ENCODE measurements at regions not wholly inside any gene's neighbourhood (a gene's known extent, or its start where the extent isn't known, plus 50 kb on each side); places are given as distances from the start of the nearest gene placed in this dataset.
"Not testable (repeated sequence)": the region's sequence is repeated elsewhere in the genome, so short reads cannot be mapped to it uniquely, and the experiment has no call there.

DNA sequence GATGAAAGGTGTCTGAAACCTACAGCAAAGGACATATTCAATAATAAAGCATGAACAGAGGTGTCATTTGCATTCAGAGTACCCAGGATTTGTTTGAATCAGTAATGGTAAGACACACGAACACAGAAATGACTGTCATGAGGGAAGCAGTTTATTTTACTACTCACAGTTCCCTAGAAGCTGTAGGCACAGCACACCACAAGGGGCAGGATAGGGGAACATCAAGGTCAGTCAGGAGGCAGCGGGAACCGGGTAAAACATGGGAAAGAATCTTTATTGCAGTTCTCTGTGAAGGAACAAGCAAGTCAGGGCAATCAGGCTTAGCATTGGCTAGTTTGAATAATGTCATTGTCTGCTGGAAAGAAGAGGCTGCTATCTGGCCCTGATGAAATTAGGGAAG lies 70.2 kb upstream of the PDSS1 start:
- Histone ChIP-seq H3K9me3 (no peaks in the 10 kb centered on the region), H2AFZ (ENCODE audit: low read depth) (no peak overlapping the region), H3F3A (replicated peaks; ENCODE audit: insufficient read depth) (no peaks in the 10 kb centered on the region), H3K27me3 (ENCODE audit: insufficient read depth) (peaks cover 21% of the 10 kb centered on the region), H3K27ac (ENCODE audit: low read depth in 2 of 2, low read length in 1 of 2) (no peak overlapping the region), H3K79me2 (ENCODE audit: insufficient read depth) (no peaks in the 10 kb centered on the region), H4K20me1 (ENCODE audit: insufficient read depth) (no peaks in the 10 kb centered on the region), H3K4me1 (ENCODE audit: control insufficient read depth in 1 of 2, insufficient read depth in 2 of 2, low read depth in 1 of 2, low read length in 1 of 2) (no peaks in the 10 kb centered on the region; a peak in 1 of 4 replicates), H3K9me2 (no peaks in the 10 kb centered on the region), H3K4me2 (no peak overlapping the region), H3K36me3 (replicated peaks in 1 of 2; ENCODE audit: control insufficient read depth in 1 of 2, insufficient read depth in 2 of 2, low read length in 1 of 2) (no peaks in the 10 kb centered on the region), H3K4me3 (ENCODE audit: low read depth in 2 of 2, low read length in 1 of 2) (no peak overlapping the region), H3K9ac (no peak overlapping the region)
- no peak for DNase-seq
- TF ChIP-seq RAD21 (IDR thresholded peaks at IDR 0.05; ENCODE audit: low read length), result no peak
- TF ChIP-seq TAF1 (IDR thresholded peaks at IDR 0.05; ENCODE audit: borderline replicate concordance, low read depth, low read length), result no peak
- no peak for TF ChIP-seq FOXJ3 (CRISPR knock-in tag; IDR thresholded peaks at IDR 0.05)
- ChIA-PET CTCF (no interaction called here), POLR2A (no interaction called here)
- 0% methylated on average over 3 of the region's 3 CpGs for WGBS (ENCODE audit: low lambda C conversion rate)

DNA sequence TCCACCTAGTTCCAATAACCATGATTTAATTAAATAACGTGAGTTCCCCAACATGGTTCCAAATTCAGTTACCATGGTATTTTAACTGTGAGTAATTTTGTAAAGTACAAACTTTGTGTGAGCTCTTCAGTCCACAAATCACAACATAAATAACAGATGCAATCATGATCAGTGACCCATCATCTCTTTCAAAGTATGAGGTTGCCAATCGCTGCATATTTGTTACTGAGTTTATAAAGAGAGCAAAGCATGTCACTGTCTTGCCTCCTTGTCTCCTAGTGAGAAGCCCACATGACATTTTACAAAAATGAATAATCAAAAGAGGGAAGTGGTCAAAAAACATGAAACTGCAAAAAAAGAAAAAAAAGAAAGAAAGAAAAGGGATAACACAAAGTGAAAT lies 69.1 kb upstream of the PDSS1 start:
- Histone ChIP-seq H4K20me1 (ENCODE audit: insufficient read depth) (no peaks in the 10 kb centered on the region), H3K36me3 (replicated peaks in 1 of 2; ENCODE audit: control insufficient read depth in 1 of 2, insufficient read depth in 2 of 2, low read length in 1 of 2) (no peaks in the 10 kb centered on the region), H3K4me2 (no peak overlapping the region), H2AFZ (ENCODE audit: low read depth) (no peak overlapping the region), H3K27ac (ENCODE audit: low read depth in 2 of 2, low read length in 1 of 2) (no peak overlapping the region), H3K9me2 (no peaks in the 10 kb centered on the region), H3K27me3 (ENCODE audit: insufficient read depth) (peaks cover 10% of the 10 kb centered on the region; the same call in 1 of the 2 replicates), H3K9ac (no peak overlapping the region), H3K4me3 (ENCODE audit: low read depth in 2 of 2, low read length in 1 of 2) (no peak overlapping the region), H3K9me3 (no peaks in the 10 kb centered on the region), H3K4me1 (ENCODE audit: control insufficient read depth in 1 of 2, insufficient read depth in 2 of 2, low read depth in 1 of 2, low read length in 1 of 2) (no peaks in the 10 kb centered on the region), H3K79me2 (ENCODE audit: insufficient read depth) (no peaks in the 10 kb centered on the region), H3F3A (replicated peaks; ENCODE audit: insufficient read depth) (no peaks in the 10 kb centered on the region)
- no peak for DNase-seq
- POLR2A ChIA-PET, result no interaction called here
- 7% methylated on average over 2 of the region's 2 CpGs for WGBS (ENCODE audit: low lambda C conversion rate)
- CTCF ChIA-PET, result no interaction called here
- TF ChIP-seq, protein P1, sequence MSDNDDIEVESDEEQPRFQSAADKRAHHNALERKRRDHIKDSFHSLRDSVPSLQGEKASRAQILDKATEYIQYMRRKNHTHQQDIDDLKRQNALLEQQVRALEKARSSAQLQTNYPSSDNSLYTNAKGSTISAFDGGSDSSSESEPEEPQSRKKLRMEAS (IDR thresholded peaks at IDR 0.05; ENCODE audit: low read depth), result no peak
- TF ChIP-seq ELF1 (IDR thresholded peaks at IDR 0.05) (no peak), NRF1 (IDR thresholded peaks at IDR 0.05; ENCODE audit: low read depth, low read length) (no peak), IRF3 (IDR thresholded peaks at IDR 0.05; ENCODE audit: low read depth, low read length) (no peak), RCOR1 (IDR thresholded peaks at IDR 0.05; ENCODE audit: low read length) (no peak), FOSL2 (IDR thresholded peaks at IDR 0.05; ENCODE audit: borderline replicate concordance, low read depth) (no peak), RAD21 (IDR thresholded peaks at IDR 0.05; ENCODE audit: low read length) (no peak), RXRA (IDR thresholded peaks at IDR 0.05; ENCODE audit: borderline replicate concordance, low read depth) (no peak), MEF2A (IDR thresholded peaks at IDR 0.05; ENCODE audit: borderline replicate concordance, low read depth) (no peak), CHD2 (IDR thresholded peaks at IDR 0.05; ENCODE audit: low read length, partially characterized antibody) (no peak), FOXJ3 (CRISPR knock-in tag; IDR thresholded peaks at IDR 0.05) (no peak), SIN3A (IDR thresholded peaks at IDR 0.05; ENCODE audit: borderline replicate concordance, low read depth, low read length) (no peak)
- TF ChIP-seq, protein P2, sequence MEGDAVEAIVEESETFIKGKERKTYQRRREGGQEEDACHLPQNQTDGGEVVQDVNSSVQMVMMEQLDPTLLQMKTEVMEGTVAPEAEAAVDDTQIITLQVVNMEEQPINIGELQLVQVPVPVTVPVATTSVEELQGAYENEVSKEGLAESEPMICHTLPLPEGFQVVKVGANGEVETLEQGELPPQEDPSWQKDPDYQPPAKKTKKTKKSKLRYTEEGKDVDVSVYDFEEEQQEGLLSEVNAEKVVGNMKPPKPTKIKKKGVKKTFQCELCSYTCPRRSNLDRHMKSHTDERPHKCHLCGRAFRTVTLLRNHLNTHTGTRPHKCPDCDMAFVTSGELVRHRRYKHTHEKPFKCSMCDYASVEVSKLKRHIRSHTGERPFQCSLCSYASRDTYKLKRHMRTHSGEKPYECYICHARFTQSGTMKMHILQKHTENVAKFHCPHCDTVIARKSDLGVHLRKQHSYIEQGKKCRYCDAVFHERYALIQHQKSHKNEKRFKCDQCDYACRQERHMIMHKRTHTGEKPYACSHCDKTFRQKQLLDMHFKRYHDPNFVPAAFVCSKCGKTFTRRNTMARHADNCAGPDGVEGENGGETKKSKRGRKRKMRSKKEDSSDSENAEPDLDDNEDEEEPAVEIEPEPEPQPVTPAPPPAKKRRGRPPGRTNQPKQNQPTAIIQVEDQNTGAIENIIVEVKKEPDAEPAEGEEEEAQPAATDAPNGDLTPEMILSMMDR (IDR thresholded peaks at IDR 0.05), result no peak
- TF ChIP-seq, protein P3, sequence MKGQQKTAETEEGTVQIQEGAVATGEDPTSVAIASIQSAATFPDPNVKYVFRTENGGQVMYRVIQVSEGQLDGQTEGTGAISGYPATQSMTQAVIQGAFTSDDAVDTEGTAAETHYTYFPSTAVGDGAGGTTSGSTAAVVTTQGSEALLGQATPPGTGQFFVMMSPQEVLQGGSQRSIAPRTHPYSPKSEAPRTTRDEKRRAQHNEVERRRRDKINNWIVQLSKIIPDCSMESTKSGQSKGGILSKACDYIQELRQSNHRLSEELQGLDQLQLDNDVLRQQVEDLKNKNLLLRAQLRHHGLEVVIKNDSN (IDR thresholded peaks at IDR 0.05; ENCODE audit: borderline replicate concordance, low read depth), result no peak

GRCh38 chr10:26632171-26632570 lies 65.3 kb upstream of the PDSS1 start:
- H3K36me3 ChIP-seq (replicated peaks in 1 of 2; ENCODE audit: control insufficient read depth in 1 of 2, insufficient read depth in 2 of 2, low read length in 1 of 2); H3K9me2 ChIP-seq; H3K4me2 ChIP-seq; H3F3A ChIP-seq (replicated peaks; ENCODE audit: insufficient read depth); POLR2A ChIA-PET; H3K27ac ChIP-seq (ENCODE audit: low read depth in 2 of 2, low read length in 1 of 2); H3K27me3 ChIP-seq (ENCODE audit: insufficient read depth); CTCF ChIA-PET; H3K9ac ChIP-seq; H4K20me1 ChIP-seq (ENCODE audit: insufficient read depth); H2AFZ ChIP-seq (ENCODE audit: low read depth); H3K4me1 ChIP-seq (ENCODE audit: control insufficient read depth in 1 of 2, insufficient read depth in 2 of 2, low read depth in 1 of 2, low read length in 1 of 2); H3K9me3 ChIP-seq; H3K79me2 ChIP-seq (ENCODE audit: insufficient read depth); H3K4me3 ChIP-seq (ENCODE audit: low read depth in 2 of 2, low read length in 1 of 2); DNase-seq: not testable (repeated sequence)
- WGBS (ENCODE audit: low lambda C conversion rate), result 13% methylated on average over 3 of the region's 3 CpGs

DNA sequence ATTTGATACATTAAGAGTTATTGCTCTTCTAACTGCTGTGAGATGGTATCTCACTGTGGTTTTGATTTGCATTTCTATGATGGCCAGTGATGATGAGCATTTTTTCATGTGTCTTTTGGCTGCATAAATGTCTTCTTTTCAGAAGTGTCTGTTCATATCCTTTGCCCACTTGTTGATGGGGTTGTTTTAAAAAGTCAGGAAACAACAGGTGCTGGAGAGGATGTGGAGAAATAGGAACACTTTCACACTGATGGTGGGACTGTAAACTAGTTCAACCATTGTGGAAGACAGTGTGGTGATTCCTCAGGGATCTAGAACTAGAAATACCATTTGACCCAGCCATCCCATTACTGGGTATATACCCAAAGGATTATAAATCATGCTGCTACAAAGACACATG lies 63.4 kb upstream of the PDSS1 start:
- H3K9me2 ChIP-seq; H3K27me3 ChIP-seq (ENCODE audit: insufficient read depth); CTCF ChIA-PET; H3K9ac ChIP-seq; H4K20me1 ChIP-seq (ENCODE audit: insufficient read depth); H3K27ac ChIP-seq (ENCODE audit: low read depth in 2 of 2, low read length in 1 of 2); H3K36me3 ChIP-seq (replicated peaks in 1 of 2; ENCODE audit: control insufficient read depth in 1 of 2, insufficient read depth in 2 of 2, low read length in 1 of 2); H3F3A ChIP-seq (replicated peaks; ENCODE audit: insufficient read depth); H3K4me1 ChIP-seq (ENCODE audit: control insufficient read depth in 1 of 2, insufficient read depth in 2 of 2, low read depth in 1 of 2, low read length in 1 of 2); H3K9me3 ChIP-seq; DNase-seq; H2AFZ ChIP-seq (ENCODE audit: low read depth); H3K4me3 ChIP-seq (ENCODE audit: low read depth in 2 of 2, low read length in 1 of 2); H3K79me2 ChIP-seq (ENCODE audit: insufficient read depth); H3K4me2 ChIP-seq; POLR2A ChIA-PET: not testable (repeated sequence)

Data from SK-N-SH (cell line).